ENCODE measurements at regions not wholly inside any gene's neighbourhood (a gene's known extent, or its start where the extent isn't known, plus 50 kb on each side); places are given as distances from the start of the nearest gene placed in this dataset.

GRCh38 chr4:32551943-32552342 lies 1831.8 kb downstream of the PCDH7 start:
- no peak for TF ChIP-seq CTCF (IDR thresholded peaks at IDR 0.05)
- H3K27ac ChIP-seq, result no peak overlapping the region

GRCh38 chr4:32560306-32560705 lies 1840.1 kb downstream of the PCDH7 start:
- no peak for TF ChIP-seq CTCF (IDR thresholded peaks at IDR 0.05)

GRCh38 chr4:32562010-32562409 lies 1841.8 kb downstream of the PCDH7 start:
- no peak for TF ChIP-seq CTCF (IDR thresholded peaks at IDR 0.05)
- TF ChIP-seq ZFX (IDR thresholded peaks at IDR 0.05; ENCODE audit: borderline replicate concordance), result no peak
- H3K27ac ChIP-seq, result no peak overlapping the region

More at GRCh38 chr4:32560306-32560705, 1840.1 kb downstream of the PCDH7 start:
- H3K27ac ChIP-seq, result no peak overlapping the region

GRCh38 chr4:32564626-32565025 lies 1844.5 kb downstream of the PCDH7 start:
- no peak for TF ChIP-seq ZFX (IDR thresholded peaks at IDR 0.05; ENCODE audit: borderline replicate concordance)
- no peak for TF ChIP-seq CTCF (IDR thresholded peaks at IDR 0.05)
- no peak overlapping the region for H3K27ac ChIP-seq

GRCh38 chr4:32569861-32570260 lies 1849.7 kb downstream of the PCDH7 start:
- H3K27ac ChIP-seq, result no peak overlapping the region
- TF ChIP-seq CTCF (IDR thresholded peaks at IDR 0.05) (no peak), ZFX (IDR thresholded peaks at IDR 0.05; ENCODE audit: borderline replicate concordance) (no peak)

- H3K27ac ChIP-seq, result no peak overlapping the region
Measured at GRCh38 chr4:32572366-32572765, 1852.2 kb downstream of the PCDH7 start.

GRCh38 chr4:32574803-32575202 lies 1854.6 kb downstream of the PCDH7 start:
- no peak overlapping the region for H3K27ac ChIP-seq

More at GRCh38 chr4:32572366-32572765, 1852.2 kb downstream of the PCDH7 start:
- TF ChIP-seq CTCF (IDR thresholded peaks at IDR 0.05) (no peak), ZFX (IDR thresholded peaks at IDR 0.05; ENCODE audit: borderline replicate concordance) (no peak)

More at GRCh38 chr4:32574803-32575202, 1854.6 kb downstream of the PCDH7 start:
- TF ChIP-seq ZFX (IDR thresholded peaks at IDR 0.05; ENCODE audit: borderline replicate concordance), result no peak
- no peak for TF ChIP-seq CTCF (IDR thresholded peaks at IDR 0.05)

All from 22Rv1 (cell line).